Activated CD8-positive, alpha-beta memory T cell treated with anti-CD3 and anti-CD28 coated beads for 4 hours (primary cell): ENCODE measurements at regions not wholly inside any gene's neighbourhood (a gene's known extent, or its start where the extent isn't known, plus 50 kb on each side); places are given as distances from the start of the nearest gene placed in this dataset.

ENCODE experiments used
- DNase-seq, 2 donors: peaks; one replicate each; pipeline ENCODE4 v3.0.0-alpha.2; 2020; ENCODE audit warnings: low read depth in 2 of 2

GRCh38 chr9:129506041-129506440 is 114.9 kb downstream of the C9orf50 start:
- DNase-seq, result no peak

GRCh38 chr9:129505270-129505902 is 115.5 kb downstream of the C9orf50 start:
- no peak for DNase-seq

- no peak for DNase-seq
Measured at GRCh38 chr9:129504404-129504803, 116.5 kb downstream of the C9orf50 start.

- no peak for DNase-seq
Measured at GRCh38 chr9:129501771-129502319, 119.1 kb downstream of the C9orf50 start.

- no peak for DNase-seq
Measured at GRCh38 chr9:129500863-129501770, 119.8 kb downstream of the C9orf50 start.

GRCh38 chr9:129500161-129500862 is 120.6 kb downstream of the C9orf50 start:
- DNase-seq, result no peak

- no peak for DNase-seq
Measured at GRCh38 chr9:129498451-129499384, 122.2 kb downstream of the C9orf50 start.

- no peak for DNase-seq
Measured at GRCh38 chr9:129497813-129498450, 123.0 kb downstream of the C9orf50 start.

- no peak for DNase-seq
Measured at GRCh38 chr9:129497005-129497812, 123.7 kb downstream of the C9orf50 start.

GRCh38 chr9:129496473-129497004 is 124.4 kb downstream of the C9orf50 start:
- DNase-seq, result peak; percentile 73 to 75

GRCh38 chr9:129495620-129496472 is 125.1 kb downstream of the C9orf50 start:
- peak; percentile 67 to 75 for DNase-seq

GRCh38 chr9:129494113-129494789 is 126.7 kb downstream of the C9orf50 start:
- DNase-seq, result no peak

- no peak for DNase-seq
Measured at GRCh38 chr9:129493706-129494047, 127.2 kb downstream of the C9orf50 start.

GRCh38 chr9:129493002-129493705 is 127.7 kb downstream of the C9orf50 start:
- DNase-seq, result no peak

GRCh38 chr9:129491487-129491855 is 129.4 kb downstream of the C9orf50 start:
- no peak for DNase-seq

- no peak for DNase-seq
Measured at GRCh38 chr9:129490583-129491486, 130.1 kb downstream of the C9orf50 start.
